Coronary artery (tissue), 2 donors: ENCODE measurements at regions not wholly inside any gene's neighbourhood (a gene's known extent, or its start where the extent isn't known, plus 50 kb on each side); places are given as distances from the start of the nearest gene placed in this dataset.
"Not testable (repeated sequence)": the region's sequence is repeated elsewhere in the genome, so short reads cannot be mapped to it uniquely, and the experiment has no call there.

Experiments used
- DNase-seq: peaks from one replicate; pipeline ENCODE4 v3.0.0-alpha.2; 2017; ENCODE audit warnings: low spot score
- H3K27ac ChIP-seq, 2 donors: fragments of 200-600 bp; sonication (generic); one replicate each; pipeline ENCODE4 v1.5.1; 2016 to 2019
- H3K4me3 ChIP-seq: fragments of 200-600 bp; sonication (generic); 2 replicates; pipeline ENCODE4 v1.5.1; 2016; ENCODE audit warnings: mild to moderate bottlenecking, moderate library complexity
- TF ChIP-seq, protein P1 (sequence below): fragments of 200-600 bp; sonication (generic); IDR thresholded peaks from one replicate; pipeline ENCODE4 v1.5.1; 2019; ENCODE audit warnings: antibody characterized with exemption

DNA sequence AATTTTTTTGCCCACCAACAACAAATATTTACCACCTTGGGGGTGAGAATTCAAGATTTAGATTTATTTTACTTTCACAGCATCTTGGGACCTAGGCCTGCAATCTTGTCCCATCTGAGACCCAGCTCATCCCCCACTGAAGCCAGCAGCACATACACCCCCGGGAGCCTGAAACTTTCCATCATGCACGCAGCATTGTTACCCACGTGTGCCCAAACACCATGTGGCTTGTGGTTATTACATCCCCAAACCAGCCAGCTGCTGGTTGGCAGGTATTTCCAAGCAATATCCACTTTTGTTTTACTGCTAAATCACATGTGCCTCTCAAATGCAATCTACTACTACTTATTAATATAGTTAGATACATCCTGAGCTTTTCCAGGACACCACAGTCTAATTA lies 149.3 kb upstream of the NT5E start:
- no peak overlapping the region for H3K4me3 ChIP-seq
- no peak overlapping the region for H3K27ac ChIP-seq
- no peak for DNase-seq
- TF ChIP-seq, protein P1, sequence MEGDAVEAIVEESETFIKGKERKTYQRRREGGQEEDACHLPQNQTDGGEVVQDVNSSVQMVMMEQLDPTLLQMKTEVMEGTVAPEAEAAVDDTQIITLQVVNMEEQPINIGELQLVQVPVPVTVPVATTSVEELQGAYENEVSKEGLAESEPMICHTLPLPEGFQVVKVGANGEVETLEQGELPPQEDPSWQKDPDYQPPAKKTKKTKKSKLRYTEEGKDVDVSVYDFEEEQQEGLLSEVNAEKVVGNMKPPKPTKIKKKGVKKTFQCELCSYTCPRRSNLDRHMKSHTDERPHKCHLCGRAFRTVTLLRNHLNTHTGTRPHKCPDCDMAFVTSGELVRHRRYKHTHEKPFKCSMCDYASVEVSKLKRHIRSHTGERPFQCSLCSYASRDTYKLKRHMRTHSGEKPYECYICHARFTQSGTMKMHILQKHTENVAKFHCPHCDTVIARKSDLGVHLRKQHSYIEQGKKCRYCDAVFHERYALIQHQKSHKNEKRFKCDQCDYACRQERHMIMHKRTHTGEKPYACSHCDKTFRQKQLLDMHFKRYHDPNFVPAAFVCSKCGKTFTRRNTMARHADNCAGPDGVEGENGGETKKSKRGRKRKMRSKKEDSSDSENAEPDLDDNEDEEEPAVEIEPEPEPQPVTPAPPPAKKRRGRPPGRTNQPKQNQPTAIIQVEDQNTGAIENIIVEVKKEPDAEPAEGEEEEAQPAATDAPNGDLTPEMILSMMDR: no peak

DNA sequence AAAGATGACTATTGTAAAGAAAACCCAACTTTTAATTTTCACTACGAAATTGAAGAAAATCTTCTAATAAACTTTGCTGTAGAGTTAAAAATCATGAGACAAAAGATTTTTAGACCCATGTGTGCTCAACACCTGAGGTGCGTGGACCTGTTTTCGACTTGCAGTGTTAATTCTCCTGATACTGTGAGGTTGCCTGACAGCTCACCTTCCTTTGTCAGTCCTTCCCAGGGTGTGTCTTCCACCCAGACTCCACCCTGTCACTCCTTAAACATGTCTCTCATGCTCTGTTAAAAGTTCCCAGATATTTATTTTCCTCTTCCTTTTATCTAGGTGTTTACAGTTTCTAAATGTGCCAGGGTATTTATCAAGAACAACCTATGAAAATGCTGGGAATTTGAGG lies 151.3 kb upstream of the NT5E start:
- DNase-seq: no peak
- TF ChIP-seq, protein P1: no peak
- H3K27ac ChIP-seq: no peak overlapping the region
- H3K4me3 ChIP-seq: no peak overlapping the region

DNA sequence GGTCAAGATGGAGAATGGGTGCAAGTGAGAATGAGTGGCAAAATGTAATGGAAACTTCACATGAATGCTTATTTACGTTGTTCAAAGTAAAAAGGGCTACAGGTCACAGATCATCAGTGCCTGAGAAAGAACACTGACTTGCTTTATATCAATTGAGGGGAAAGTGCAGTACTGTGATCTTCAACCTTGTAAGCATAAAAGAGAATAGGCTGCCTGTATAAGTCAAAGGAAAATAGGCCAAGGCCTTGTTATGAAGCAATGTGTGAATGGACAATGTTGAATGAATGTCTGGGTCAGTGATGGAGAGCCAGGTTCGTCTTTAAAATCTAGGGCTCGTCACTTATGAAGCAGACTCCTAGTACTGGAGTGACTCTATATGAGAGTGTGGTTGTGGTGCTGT lies 158.6 kb upstream of the NT5E start:
- H3K27ac ChIP-seq: no peak overlapping the region
- DNase-seq: no peak
- TF ChIP-seq, protein P1: no peak
- no peak overlapping the region for H3K4me3 ChIP-seq

DNA sequence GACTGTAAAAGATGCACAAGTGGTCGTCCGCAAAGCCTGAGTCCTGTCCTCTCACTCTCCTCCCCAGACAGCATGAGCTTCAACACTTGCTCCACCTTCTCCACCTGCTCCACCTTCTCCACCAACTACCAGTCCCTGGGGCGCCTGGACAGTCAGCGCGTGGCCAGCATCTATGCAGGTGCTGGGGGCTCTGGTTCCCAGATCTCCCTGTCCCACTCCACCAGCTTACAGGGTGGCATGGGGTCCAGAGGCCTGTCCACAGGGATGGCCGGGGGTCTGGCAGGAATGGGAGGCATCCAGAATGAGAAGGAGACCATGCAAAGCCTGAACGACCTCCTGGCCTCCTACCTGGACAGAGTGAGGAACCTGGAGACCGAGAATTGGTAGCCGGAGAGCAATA lies 162.2 kb upstream of the NT5E start:
- TF ChIP-seq, protein P1: no peak
- no peak overlapping the region for H3K4me3 ChIP-seq
- DNase-seq: no peak
- no peak overlapping the region for H3K27ac ChIP-seq

DNA sequence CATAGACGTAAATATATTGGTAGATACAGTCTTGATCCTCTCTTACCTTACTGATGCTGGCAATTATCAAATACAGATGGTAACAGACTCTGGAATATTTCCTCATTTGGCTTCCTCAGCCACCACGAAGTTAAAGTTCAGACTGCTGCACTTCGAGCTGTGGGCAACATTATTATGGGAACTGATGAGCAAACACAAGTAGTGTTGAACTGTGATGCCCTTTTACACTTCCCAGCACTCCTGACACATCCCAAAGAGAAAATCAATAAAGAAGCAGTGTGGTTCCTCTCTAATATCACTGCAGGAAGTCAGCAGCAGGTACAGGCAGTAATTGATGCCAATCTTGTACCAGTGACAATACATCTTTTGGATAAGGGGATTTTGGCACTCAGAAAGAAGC lies 162.7 kb upstream of the NT5E start:
- H3K4me3 ChIP-seq: no peak overlapping the region
- DNase-seq: no peak
- H3K27ac ChIP-seq: no peak overlapping the region
- TF ChIP-seq, protein P1: no peak

DNA sequence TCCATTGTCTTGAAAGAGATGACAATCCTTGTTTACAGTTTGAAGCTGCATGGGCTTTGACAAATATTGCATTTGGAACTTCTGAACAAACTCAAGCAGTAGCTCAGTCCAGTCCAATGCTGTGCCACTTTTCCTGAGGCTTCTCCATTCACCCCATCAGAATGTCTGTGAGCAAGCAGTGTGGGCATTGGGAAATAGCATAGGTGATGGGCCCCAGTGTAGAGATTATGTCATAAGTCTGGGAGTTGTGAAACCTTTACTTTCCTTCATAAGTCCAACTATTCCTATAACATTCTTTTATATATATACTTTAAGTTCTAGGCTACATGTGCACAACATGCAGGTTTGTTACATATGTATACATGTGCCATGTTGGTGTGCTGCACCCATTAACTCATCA lies 163.4 kb upstream of the NT5E start:
- DNase-seq, H3K27ac ChIP-seq, H3K4me3 ChIP-seq: not testable (repeated sequence)

DNA sequence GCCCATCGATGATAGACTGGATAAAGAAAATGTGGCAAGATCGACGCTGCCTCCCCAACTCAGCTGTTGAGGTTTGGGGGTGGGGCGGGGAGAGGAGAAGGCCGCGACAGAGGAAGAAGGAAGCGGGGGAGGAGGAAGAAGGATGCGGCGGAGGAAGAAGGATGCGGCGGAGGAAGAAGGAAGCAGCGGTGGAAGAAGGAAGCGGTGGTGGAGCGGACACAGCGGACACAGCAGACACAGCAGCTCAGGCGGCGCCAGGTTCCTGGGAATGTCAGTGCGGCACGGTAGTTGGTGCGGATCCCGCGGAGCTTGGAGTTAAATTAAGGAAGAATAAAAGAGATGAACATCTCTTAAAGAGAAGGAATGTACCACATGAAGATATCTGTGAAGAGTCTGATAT lies 163.9 kb upstream of the NT5E start:
- no peak overlapping the region for H3K27ac ChIP-seq
- no peak overlapping the region for H3K4me3 ChIP-seq
- TF ChIP-seq, protein P1: no peak
- DNase-seq: no peak

DNA sequence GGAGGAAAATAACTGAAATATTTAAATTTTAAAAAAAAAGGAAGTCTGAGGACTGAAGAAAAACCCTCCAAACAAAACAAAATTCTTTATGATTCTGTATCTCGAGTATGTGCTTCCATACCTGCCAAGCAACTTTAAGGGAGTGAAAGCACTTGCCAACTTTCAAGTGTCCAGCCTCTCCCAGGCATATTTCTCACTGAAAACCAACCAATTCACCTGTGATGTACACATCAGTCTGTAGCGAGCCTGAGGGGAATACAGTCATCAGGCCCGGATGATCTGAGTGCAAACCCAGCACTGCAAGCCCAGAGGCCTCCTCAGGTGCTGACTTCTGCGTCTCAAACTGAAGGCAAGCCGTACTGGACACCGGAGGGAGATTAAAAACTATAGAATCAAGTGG lies 164.8 kb upstream of the NT5E start:
- TF ChIP-seq, protein P1: no peak
- Histone ChIP-seq H3K4me3 (no peak overlapping the region), H3K27ac (no peak overlapping the region)
- no peak for DNase-seq
